SK-N-SH (cell line): ENCODE measurements at regions not wholly inside any gene's neighbourhood (a gene's known extent, or its start where the extent isn't known, plus 50 kb on each side); places are given as distances from the start of the nearest gene placed in this dataset.

Experiments used
- CTCF ChIP-seq: fragments of 200-600 bp; sonication (generic); IDR thresholded peaks from 2 replicates; pipeline ENCODE4 v1.6.1; 2017; ENCODE audit warnings: antibody characterized with exemption, mild to moderate bottlenecking, moderate library complexity
- EP300 ChIP-seq, 2 experiments: IDR thresholded peaks; 2 replicates each; pipeline versions ENCODE4 v1.4.0 to v1.6.1; 2012; ENCODE audit warnings: borderline replicate concordance in 1 of 2, low read depth in 1 of 2, low read length in 1 of 2
- GABPA ChIP-seq: IDR thresholded peaks from 2 replicates; pipeline ENCODE4 v1.4.0; 2012; ENCODE audit warnings: low read depth, mild to moderate bottlenecking
- MEF2A ChIP-seq: IDR thresholded peaks from 2 replicates; pipeline ENCODE4 v1.4.0; 2012; ENCODE audit warnings: low read depth, borderline replicate concordance
- POLR2AphosphoS5 ChIP-seq: IDR thresholded peaks from 2 replicates; pipeline ENCODE4 v1.6.1; 2012; ENCODE audit warnings: low read depth, low read length
- RXRA ChIP-seq: IDR thresholded peaks from 2 replicates; pipeline ENCODE4 v1.4.0; 2012; ENCODE audit warnings: low read depth, mild to moderate bottlenecking, borderline replicate concordance
- TAF1 ChIP-seq: IDR thresholded peaks from 2 replicates; pipeline ENCODE4 v1.6.1; 2012; ENCODE audit warnings: low read depth, mild to moderate bottlenecking, low read length, moderate library complexity, borderline replicate concordance
- TF ChIP-seq, protein P1 (sequence below): IDR thresholded peaks from 2 replicates; pipeline ENCODE4 v1.6.1; 2012; ENCODE audit warnings: mild to moderate bottlenecking, low read depth, low read length, moderate library complexity

GRCh38 chr1:238108417-238108816, 217.7 kb upstream of the ZP4 start:
- TF ChIP-seq POLR2AphosphoS5: no peak
- no peak for TF ChIP-seq RXRA
- TF ChIP-seq, protein P1, sequence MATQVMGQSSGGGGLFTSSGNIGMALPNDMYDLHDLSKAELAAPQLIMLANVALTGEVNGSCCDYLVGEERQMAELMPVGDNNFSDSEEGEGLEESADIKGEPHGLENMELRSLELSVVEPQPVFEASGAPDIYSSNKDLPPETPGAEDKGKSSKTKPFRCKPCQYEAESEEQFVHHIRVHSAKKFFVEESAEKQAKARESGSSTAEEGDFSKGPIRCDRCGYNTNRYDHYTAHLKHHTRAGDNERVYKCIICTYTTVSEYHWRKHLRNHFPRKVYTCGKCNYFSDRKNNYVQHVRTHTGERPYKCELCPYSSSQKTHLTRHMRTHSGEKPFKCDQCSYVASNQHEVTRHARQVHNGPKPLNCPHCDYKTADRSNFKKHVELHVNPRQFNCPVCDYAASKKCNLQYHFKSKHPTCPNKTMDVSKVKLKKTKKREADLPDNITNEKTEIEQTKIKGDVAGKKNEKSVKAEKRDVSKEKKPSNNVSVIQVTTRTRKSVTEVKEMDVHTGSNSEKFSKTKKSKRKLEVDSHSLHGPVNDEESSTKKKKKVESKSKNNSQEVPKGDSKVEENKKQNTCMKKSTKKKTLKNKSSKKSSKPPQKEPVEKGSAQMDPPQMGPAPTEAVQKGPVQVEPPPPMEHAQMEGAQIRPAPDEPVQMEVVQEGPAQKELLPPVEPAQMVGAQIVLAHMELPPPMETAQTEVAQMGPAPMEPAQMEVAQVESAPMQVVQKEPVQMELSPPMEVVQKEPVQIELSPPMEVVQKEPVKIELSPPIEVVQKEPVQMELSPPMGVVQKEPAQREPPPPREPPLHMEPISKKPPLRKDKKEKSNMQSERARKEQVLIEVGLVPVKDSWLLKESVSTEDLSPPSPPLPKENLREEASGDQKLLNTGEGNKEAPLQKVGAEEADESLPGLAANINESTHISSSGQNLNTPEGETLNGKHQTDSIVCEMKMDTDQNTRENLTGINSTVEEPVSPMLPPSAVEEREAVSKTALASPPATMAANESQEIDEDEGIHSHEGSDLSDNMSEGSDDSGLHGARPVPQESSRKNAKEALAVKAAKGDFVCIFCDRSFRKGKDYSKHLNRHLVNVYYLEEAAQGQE: no peak
- TF ChIP-seq CTCF: no peak
- TF ChIP-seq EP300 (IDR thresholded peaks at IDR 0.05; ENCODE audit: borderline replicate concordance in 1 of 2, low read depth in 1 of 2, low read length in 1 of 2): no peak
- no peak for TF ChIP-seq TAF1
- no peak for TF ChIP-seq GABPA
- TF ChIP-seq MEF2A: no peak
